ENCODE measurements at regions not wholly inside any gene's neighbourhood (a gene's known extent, or its start where the extent isn't known, plus 50 kb on each side); places are given as distances from the start of the nearest gene placed in this dataset.

- Histone ChIP-seq H3K4me1 (ENCODE audit: control insufficient read depth, extremely low read depth, insufficient read depth, low read length) (no peaks in the 10 kb centered on the region), H3K4me3 (replicated peaks in 1 of 4; ENCODE audit: control extremely low read depth in 1 of 4, insufficient read depth in 1 of 4, low read depth in 3 of 4, low read length in 4 of 4) (no peak overlapping the region), H2AFZ (ENCODE audit: low read length) (no peak overlapping the region), H3K9ac (ENCODE audit: insufficient read depth, low read length) (no peak overlapping the region), H3K27ac (ENCODE audit: insufficient read depth, low read length) (no peak overlapping the region), H3K36me3 (ENCODE audit: control insufficient read depth, insufficient read depth, low read length) (no peaks in the 10 kb centered on the region), H3K4me2 (ENCODE audit: extremely low read depth, insufficient read depth, low read length) (no peak overlapping the region), H3K9me3 (ENCODE audit: control insufficient read depth, insufficient read depth, low read depth, low read length) (no peaks in the 10 kb centered on the region), H4K20me1 (ENCODE audit: control insufficient read depth, extremely low read depth, insufficient read depth, low read length) (no peaks in the 10 kb centered on the region), H3K79me2 (ENCODE audit: control insufficient read depth, insufficient read depth, low read length) (no peaks in the 10 kb centered on the region), H3K27me3 (ENCODE audit: control insufficient read depth, insufficient read depth, low read length) (no peaks in the 10 kb centered on the region)
- no peak for DNase-seq (ENCODE audit: low read depth in 2 of 2)
- TF ChIP-seq CTCF (conservative IDR thresholded peaks at IDR 0.05 in 1 of 2, IDR thresholded peaks at IDR 0.05 in 1 of 2; ENCODE audit: low read depth in 1 of 2, low read length in 2 of 2) (no peak), EZH2 (IDR thresholded peaks at IDR 0.05; ENCODE audit: low read length, missing control alignments) (no peak)
Observed at GRCh38 chr18:67644226-67644625, 127.7 kb upstream of the DSEL start.

GRCh38 chr18:67639872-67640271 is 123.4 kb upstream of the DSEL start:
- Histone ChIP-seq H3K27me3 (ENCODE audit: control insufficient read depth, insufficient read depth, low read length) (no peaks in the 10 kb centered on the region), H3K9me3 (ENCODE audit: control insufficient read depth, insufficient read depth, low read depth, low read length) (no peaks in the 10 kb centered on the region), H3K27ac (ENCODE audit: insufficient read depth, low read length) (no peak overlapping the region), H3K4me3 (replicated peaks in 1 of 4; ENCODE audit: control extremely low read depth in 1 of 4, insufficient read depth in 1 of 4, low read depth in 3 of 4, low read length in 4 of 4) (no peak overlapping the region), H3K36me3 (ENCODE audit: control insufficient read depth, insufficient read depth, low read length) (no peaks in the 10 kb centered on the region), H3K4me1 (ENCODE audit: control insufficient read depth, extremely low read depth, insufficient read depth, low read length) (no peaks in the 10 kb centered on the region), H4K20me1 (ENCODE audit: control insufficient read depth, extremely low read depth, insufficient read depth, low read length) (no peaks in the 10 kb centered on the region), H2AFZ (ENCODE audit: low read length) (no peak overlapping the region), H3K9ac (ENCODE audit: insufficient read depth, low read length) (no peak overlapping the region), H3K79me2 (ENCODE audit: control insufficient read depth, insufficient read depth, low read length) (no peaks in the 10 kb centered on the region), H3K4me2 (ENCODE audit: extremely low read depth, insufficient read depth, low read length) (no peak overlapping the region)
- no peak for DNase-seq (ENCODE audit: low read depth in 2 of 2)
- TF ChIP-seq EZH2 (IDR thresholded peaks at IDR 0.05; ENCODE audit: low read length, missing control alignments): no peak
- no peak for TF ChIP-seq CTCF (conservative IDR thresholded peaks at IDR 0.05 in 1 of 2, IDR thresholded peaks at IDR 0.05 in 1 of 2; ENCODE audit: low read depth in 1 of 2, low read length in 2 of 2)

GRCh38 chr18:67636597-67637385 is 120.3 kb upstream of the DSEL start:
- Histone ChIP-seq H3K79me2 (ENCODE audit: control insufficient read depth, insufficient read depth, low read length) (no peaks in the 10 kb centered on the region), H3K9me3 (ENCODE audit: control insufficient read depth, insufficient read depth, low read depth, low read length) (no peaks in the 10 kb centered on the region), H3K4me2 (ENCODE audit: extremely low read depth, insufficient read depth, low read length) (no peak overlapping the region), H2AFZ (ENCODE audit: low read length) (no peak overlapping the region), H3K4me3 (replicated peaks in 1 of 4; ENCODE audit: control extremely low read depth in 1 of 4, insufficient read depth in 1 of 4, low read depth in 3 of 4, low read length in 4 of 4) (no peak overlapping the region), H3K27ac (ENCODE audit: insufficient read depth, low read length) (no peak overlapping the region), H3K9ac (ENCODE audit: insufficient read depth, low read length) (no peak overlapping the region), H3K4me1 (ENCODE audit: control insufficient read depth, extremely low read depth, insufficient read depth, low read length) (no peaks in the 10 kb centered on the region), H4K20me1 (ENCODE audit: control insufficient read depth, extremely low read depth, insufficient read depth, low read length) (no peaks in the 10 kb centered on the region), H3K36me3 (ENCODE audit: control insufficient read depth, insufficient read depth, low read length) (no peaks in the 10 kb centered on the region), H3K27me3 (ENCODE audit: control insufficient read depth, insufficient read depth, low read length) (no peaks in the 10 kb centered on the region)
- DNase-seq (ENCODE audit: low read depth in 2 of 2): no peak
- TF ChIP-seq CTCF (conservative IDR thresholded peaks at IDR 0.05 in 1 of 2, IDR thresholded peaks at IDR 0.05 in 1 of 2; ENCODE audit: low read depth in 1 of 2, low read length in 2 of 2) (no peak), EZH2 (IDR thresholded peaks at IDR 0.05; ENCODE audit: low read length, missing control alignments) (no peak)
